Calu3 (cell line): ENCODE measurements at regions not wholly inside any gene's neighbourhood (a gene's known extent, or its start where the extent isn't known, plus 50 kb on each side); places are given as distances from the start of the nearest gene placed in this dataset.

Experiments
- BruUV-seq: library from RNA; stranded (reverse); fragments of 400-500 nt; replicated peaks from 2 replicates; lab custom pipeline; 2021; lab: Mats Ljungman, UMichigan
- CTCF ChIA-PET: fragments of 300-600 bp; sonication (Branson Sonifier 250); formaldehyde crosslinking; loops from one replicate; lab custom pipeline; 2022; ENCODE audit warnings: antibody characterized with exemption; lab: Charles Lee
- DNase-seq: peaks from one replicate; pipeline ENCODE4 v3.0.0; 2022
- H3K27ac Mint-ChIP-seq: one replicate; pipeline ENCODE4 v1.8.0; 2022; ENCODE audit warnings: mixed read lengths; ENCODE audit not compliant: unreplicated experiment
- H3K27me3 Mint-ChIP-seq: one replicate; pipeline ENCODE4 v1.8.0; 2022; ENCODE audit warnings: mixed read lengths; ENCODE audit not compliant: unreplicated experiment
- H3K36me3 Mint-ChIP-seq: one replicate; pipeline ENCODE4 v1.8.0; 2022; ENCODE audit warnings: mild to moderate bottlenecking, moderate library complexity, mixed read lengths; ENCODE audit not compliant: insufficient read depth, unreplicated experiment
- H3K4me1 Mint-ChIP-seq: one replicate; pipeline ENCODE4 v1.8.0; 2022; ENCODE audit warnings: mild to moderate bottlenecking, low read depth, mixed read lengths; ENCODE audit not compliant: unreplicated experiment
- H3K4me3 Mint-ChIP-seq: one replicate; pipeline ENCODE4 v1.8.0; 2022; ENCODE audit warnings: mild to moderate bottlenecking, low read depth, moderate library complexity, mixed read lengths; ENCODE audit not compliant: unreplicated experiment
- H3K9me3 Mint-ChIP-seq: one replicate; pipeline ENCODE4 v1.8.0; 2022; ENCODE audit warnings: low read depth, mixed read lengths; ENCODE audit not compliant: unreplicated experiment
- CTCF ChIP-seq: fragments of 200-600 bp; IDR thresholded peaks from one replicate; pipeline ENCODE4 v1.8.0; 2022; ENCODE audit warnings: antibody characterized with exemption; ENCODE audit not compliant: unreplicated experiment
- intact Hi-C: fragments of 100-400 bp; cut with micrococcal nuclease; formaldehyde crosslinking; loops from one replicate; pipeline ENCODE4 v1.10.0; 2022; ENCODE audit not compliant: unreplicated experiment

GRCh38 chr16:35196313-35196712, 1736.9 kb downstream of the TP53TG3F start:
- Mint-ChIP-seq H3K27me3 (no peaks in the 10 kb centered on the region), H3K9me3 (peaks cover 2% of the 10 kb centered on the region), H3K4me1 (no peaks in the 10 kb centered on the region), H3K36me3 (no peaks in the 10 kb centered on the region), H3K27ac (no peak overlapping the region), H3K4me3 (no peak overlapping the region)
- no peak for TF ChIP-seq CTCF
- CTCF ChIA-PET, result no interaction called here
- no peak for DNase-seq
- intact Hi-C loops, result no loop called here
- no TSS peak for BruUV-seq

GRCh38 chr16:35197656-35198055, 1738.2 kb downstream of the TP53TG3F start:
- H3K27me3 Mint-ChIP-seq, result no peaks in the 10 kb centered on the region
- TF ChIP-seq CTCF, result no peak
- H3K4me1 Mint-ChIP-seq, result no peaks in the 10 kb centered on the region
- peaks cover 2% of the 10 kb centered on the region for H3K9me3 Mint-ChIP-seq
- no TSS peak for BruUV-seq
- no peak overlapping the region for H3K27ac Mint-ChIP-seq
- intact Hi-C loops, result no loop called here
- no peak for DNase-seq
- H3K4me3 Mint-ChIP-seq, result no peak overlapping the region
- H3K36me3 Mint-ChIP-seq, result no peaks in the 10 kb centered on the region
- CTCF ChIA-PET, result no interaction called here

- peaks cover 4% of the 10 kb centered on the region for H3K9me3 Mint-ChIP-seq
- no peak overlapping the region for H3K4me3 Mint-ChIP-seq
- intact Hi-C loops, result no loop called here
- CTCF ChIA-PET, result no interaction called here
- H3K27me3 Mint-ChIP-seq, result no peaks in the 10 kb centered on the region
- H3K36me3 Mint-ChIP-seq, result no peaks in the 10 kb centered on the region
- no peak overlapping the region for H3K27ac Mint-ChIP-seq
- TF ChIP-seq CTCF, result no peak
- DNase-seq, result no peak
- no peaks in the 10 kb centered on the region for H3K4me1 Mint-ChIP-seq
- no TSS peak for BruUV-seq
Measured at GRCh38 chr16:35198223-35199199, 1739.1 kb downstream of the TP53TG3F start.

- CTCF ChIA-PET, result no interaction called here
- intact Hi-C loops, result no loop called here
- no peak for TF ChIP-seq CTCF
- Mint-ChIP-seq H3K27me3 (no peaks in the 10 kb centered on the region), H3K27ac (no peak overlapping the region), H3K9me3 (peaks cover 5% of the 10 kb centered on the region), H3K4me1 (no peaks in the 10 kb centered on the region), H3K36me3 (no peaks in the 10 kb centered on the region), H3K4me3 (no peak overlapping the region)
- DNase-seq, result no peak
- BruUV-seq, result no TSS peak
Measured at GRCh38 chr16:35200662-35201061, 1741.2 kb downstream of the TP53TG3F start.
